Keratinocyte (primary cell): ENCODE measurements at regions not wholly inside any gene's neighbourhood (a gene's known extent, or its start where the extent isn't known, plus 50 kb on each side); places are given as distances from the start of the nearest gene placed in this dataset.

Experiments
- DNase-seq: peaks from one replicate; pipeline ENCODE4 v3.0.0-alpha.2; 2011; ENCODE audit warnings: low read depth, missing footprints, low spot score
- FAIRE-seq: peaks from 2 replicates; lab custom pipeline; 2011; peaks lifted over from hg19 to GRCh38; lab: Jason Lieb, UNC
- H2AFZ ChIP-seq: 2 replicates; pipeline ENCODE4 v1.6.0; 2012; ENCODE audit warnings: low read length, control low read depth, inconsistent platforms; ENCODE audit not compliant: control insufficient read depth
- H3K27ac ChIP-seq: 2 replicates; pipeline ENCODE4 v1.5.1; 2011; ENCODE audit warnings: low read length; ENCODE audit not compliant: control insufficient read depth, insufficient read depth
- H3K27me3 ChIP-seq: 3 replicates; pipeline ENCODE4 v1.6.0; 2011; ENCODE audit warnings: low read length; ENCODE audit not compliant: control insufficient read depth, insufficient read depth; ENCODE audit errors: extremely low read depth
- H3K36me3 ChIP-seq, 2 experiments: 2 replicates in 1 of 2; 3 replicates in 1 of 2; pipeline ENCODE4 v1.5.1; 2011; ENCODE audit warnings: low read length in 2 of 2, mild to moderate bottlenecking in 1 of 2; ENCODE audit not compliant: control insufficient read depth in 2 of 2, insufficient read depth in 2 of 2; ENCODE audit errors: extremely low read depth in 1 of 2
- H3K4me1 ChIP-seq: 3 replicates; pipeline ENCODE4 v1.5.1; 2011; ENCODE audit warnings: low read length; ENCODE audit not compliant: control insufficient read depth, insufficient read depth; ENCODE audit errors: extremely low read depth
- H3K4me2 ChIP-seq: 3 replicates; pipeline ENCODE4 v1.6.0; 2011; ENCODE audit warnings: low read depth, low read length; ENCODE audit not compliant: control insufficient read depth, insufficient read depth; ENCODE audit errors: extremely low read depth
- H3K4me3 ChIP-seq, 3 experiments: fragments of 200-600 bp in 1 of 3; sonication (generic) in 1 of 3; 2 replicates in 2 of 3; 3 replicates in 1 of 3; pipeline ENCODE4 v1.5.1; 2011 to 2016; ENCODE audit warnings: low read length in 3 of 3, mild to moderate bottlenecking in 3 of 3, control low read depth in 2 of 3, inconsistent platforms in 1 of 3, low read depth in 1 of 3, mixed read lengths in 1 of 3, mixed run types in 1 of 3, moderate library complexity in 1 of 3; ENCODE audit not compliant: control insufficient read depth in 2 of 3, insufficient read depth in 2 of 3; ENCODE audit errors: extremely low read depth in 1 of 3
- H3K79me2 ChIP-seq: 2 replicates; pipeline ENCODE4 v1.6.0; 2012; ENCODE audit warnings: low read length; ENCODE audit not compliant: control insufficient read depth, insufficient read depth
- H3K9ac ChIP-seq: 3 replicates; pipeline ENCODE4 v1.6.0; 2011; ENCODE audit warnings: low read length; ENCODE audit not compliant: control insufficient read depth, insufficient read depth; ENCODE audit errors: extremely low read depth
- H3K9me1 ChIP-seq: 3 replicates; pipeline ENCODE4 v1.6.0; 2011; ENCODE audit warnings: low read length; ENCODE audit not compliant: control insufficient read depth, insufficient read depth; ENCODE audit errors: extremely low read depth
- H3K9me3 ChIP-seq: 2 replicates; pipeline ENCODE4 v1.5.1; 2012; ENCODE audit warnings: low read depth, low read length; ENCODE audit not compliant: control insufficient read depth
- H4K20me1 ChIP-seq: 3 replicates; pipeline ENCODE4 v1.6.0; 2011; ENCODE audit warnings: low read length; ENCODE audit not compliant: control insufficient read depth, insufficient read depth; ENCODE audit errors: extremely low read depth
- CTCF ChIP-seq, 3 experiments: IDR thresholded peaks in 1 of 3; conservative IDR thresholded peaks in 1 of 3; optimal IDR thresholded peaks in 1 of 3; 2 replicates in 2 of 3; 3 replicates in 1 of 3; pipeline versions ENCODE3 to v1.5.1; 2011; ENCODE audit warnings: low read length in 3 of 3, mild to moderate bottlenecking in 3 of 3, moderate library complexity in 2 of 3, control low read depth in 1 of 3, inconsistent platforms in 1 of 3; ENCODE audit not compliant: insufficient read depth in 2 of 3; ENCODE audit errors: extremely low read depth in 1 of 3
- EZH2 ChIP-seq: IDR thresholded peaks from one replicate; pipeline ENCODE4 v1.6.1; 2012; ENCODE audit warnings: inconsistent platforms, mild to moderate bottlenecking, low read length, moderate library complexity
- dilution Hi-C: fragments of 300-500 bp; cut with MboI; formaldehyde crosslinking; loops from one replicate; pipeline ENCODE4 v1.7.0; 2020; ENCODE audit warnings: low sequenced_read_pairs; ENCODE audit not compliant: extremely low pct_ligation_motif_present

DNA sequence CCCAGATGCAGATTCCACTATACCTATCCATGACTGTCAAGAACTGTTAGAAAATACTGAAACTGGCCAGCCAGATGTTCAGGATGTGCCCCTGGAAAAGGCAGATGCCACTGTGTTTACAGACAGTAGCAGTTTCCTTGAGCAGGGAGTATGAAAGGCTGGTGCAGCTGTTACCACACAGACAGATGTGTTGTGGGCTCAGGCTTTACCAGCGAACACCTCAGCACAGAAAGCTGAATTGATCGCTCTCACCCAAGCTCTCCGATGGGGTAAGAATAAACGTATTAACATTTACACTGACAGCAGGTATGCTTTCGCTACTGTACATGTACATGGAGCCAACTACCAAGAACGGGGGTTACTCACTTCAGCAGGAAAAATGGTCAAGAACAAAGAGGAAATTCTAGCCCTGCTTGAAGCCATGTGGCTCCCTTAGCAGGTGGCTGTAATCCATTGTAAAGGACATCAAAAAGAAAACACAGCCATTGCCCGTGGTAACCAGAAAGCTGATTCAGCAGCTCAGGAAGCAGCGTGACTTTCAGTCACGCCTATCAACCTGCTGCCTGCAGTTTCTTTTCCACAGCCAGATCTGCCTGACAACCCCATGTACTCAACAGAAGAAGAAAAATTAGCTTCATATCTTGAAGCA is 459.7 kb upstream of the HTR1E start:
- no peak for FAIRE-seq
- dilution Hi-C loops: no loop called here

GRCh38 chr6:86476311-86476710 is 461.0 kb upstream of the HTR1E start:
- H3K4me2 ChIP-seq: no peak overlapping the region
- H2AFZ ChIP-seq: no peak overlapping the region
- no peaks in the 10 kb centered on the region for H3K4me1 ChIP-seq
- TF ChIP-seq CTCF (optimal IDR thresholded peaks at IDR 0.05 in 1 of 3, IDR thresholded peaks at IDR 0.05 in 1 of 3, conservative IDR thresholded peaks at IDR 0.05 in 1 of 3; ENCODE audit: extremely low read depth in 1 of 3, insufficient read depth in 2 of 3, low read length in 3 of 3): no peak
- TF ChIP-seq EZH2: no peak
- no peak overlapping the region for H3K4me3 ChIP-seq
- no peaks in the 10 kb centered on the region for H3K79me2 ChIP-seq
- no peaks in the 10 kb centered on the region for H3K27me3 ChIP-seq
- FAIRE-seq: no peak
- no peak for DNase-seq
- dilution Hi-C loops: no loop called here
- no peaks in the 10 kb centered on the region for H3K36me3 ChIP-seq
- no peak overlapping the region for H3K9ac ChIP-seq
- H4K20me1 ChIP-seq: no peaks in the 10 kb centered on the region
- H3K9me3 ChIP-seq: peaks cover 2% of the 10 kb centered on the region
- H3K9me1 ChIP-seq: no peaks in the 10 kb centered on the region
- no peak overlapping the region for H3K27ac ChIP-seq

More for the DNA sequence above, 459.7 kb upstream of the HTR1E start:
- H3K9me3 ChIP-seq: peaks cover 2% of the 10 kb centered on the region
- DNase-seq: no peak
- H2AFZ ChIP-seq: no peak overlapping the region
- no peak for TF ChIP-seq CTCF (optimal IDR thresholded peaks at IDR 0.05 in 1 of 3, IDR thresholded peaks at IDR 0.05 in 1 of 3, conservative IDR thresholded peaks at IDR 0.05 in 1 of 3; ENCODE audit: extremely low read depth in 1 of 3, insufficient read depth in 2 of 3, low read length in 3 of 3)
- no peak for TF ChIP-seq EZH2
- H3K27me3 ChIP-seq: no peaks in the 10 kb centered on the region
- no peaks in the 10 kb centered on the region for H3K4me1 ChIP-seq
- no peak overlapping the region for H3K9ac ChIP-seq
- no peak overlapping the region for H3K4me2 ChIP-seq
- H3K79me2 ChIP-seq: no peaks in the 10 kb centered on the region
- no peaks in the 10 kb centered on the region for H4K20me1 ChIP-seq
- no peaks in the 10 kb centered on the region for H3K36me3 ChIP-seq
- H3K9me1 ChIP-seq: no peaks in the 10 kb centered on the region
- H3K4me3 ChIP-seq: no peak overlapping the region
- H3K27ac ChIP-seq: no peak overlapping the region
